ENCODE measurements at regions not wholly inside any gene's neighbourhood (a gene's known extent, or its start where the extent isn't known, plus 50 kb on each side); places are given as distances from the start of the nearest gene placed in this dataset.

DNA sequence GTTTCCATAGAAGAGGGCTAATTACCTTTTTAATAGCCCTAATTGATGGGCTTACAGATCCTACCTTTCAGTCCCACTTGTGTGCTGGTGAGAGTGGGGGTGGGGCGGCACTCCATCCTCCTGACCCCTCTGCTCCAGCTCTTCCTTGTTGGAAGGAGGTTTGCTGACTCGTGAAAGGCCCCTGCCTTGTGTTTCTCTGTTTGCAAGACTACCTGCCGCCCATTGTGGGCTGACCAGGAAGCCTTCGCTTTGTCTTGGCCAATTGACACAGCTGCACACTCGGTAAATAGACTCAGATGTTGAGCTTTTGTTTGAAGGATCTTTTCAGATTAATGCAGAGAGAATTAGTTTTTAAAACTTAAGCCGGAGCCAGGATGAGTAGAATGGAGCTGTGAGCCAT lies 197.3 kb upstream of the HES1 start:
- TF ChIP-seq CTCF (IDR thresholded peaks at IDR 0.05) (no peak), POLR2A (IDR thresholded peaks at IDR 0.05) (no peak)
